GM19023 (cell line): ENCODE measurements at regions not wholly inside any gene's neighbourhood (a gene's known extent, or its start where the extent isn't known, plus 50 kb on each side); places are given as distances from the start of the nearest gene placed in this dataset.

Experiments
- ATAC-seq: cut with Tn5 transposase; IDR thresholded peaks from one replicate; pipeline ENCODE4 v1.9.1; 2021; ENCODE audit warnings: mild to moderate bottlenecking, moderate library complexity; ENCODE audit not compliant: unreplicated experiment

DNA sequence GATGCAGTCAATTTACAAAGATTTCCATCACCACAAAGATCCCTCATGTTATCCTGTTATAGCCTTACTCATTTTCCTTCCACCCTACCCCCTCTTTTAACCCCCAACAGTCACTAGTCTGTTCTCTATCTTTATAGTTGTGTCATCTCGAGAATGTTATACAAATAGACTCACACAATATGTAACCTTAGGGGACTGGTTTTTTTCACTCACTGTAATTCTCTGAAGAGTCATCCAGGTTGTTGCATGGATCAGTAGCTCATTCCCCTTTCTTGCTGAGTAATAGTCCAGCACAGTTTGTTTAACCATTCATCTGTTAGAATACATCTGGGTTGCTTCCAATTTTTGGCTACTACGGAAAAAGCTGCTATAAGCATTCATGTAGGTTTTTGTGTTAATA, 121.1 kb upstream of the PDE1C start:
- no peak for ATAC-seq

DNA sequence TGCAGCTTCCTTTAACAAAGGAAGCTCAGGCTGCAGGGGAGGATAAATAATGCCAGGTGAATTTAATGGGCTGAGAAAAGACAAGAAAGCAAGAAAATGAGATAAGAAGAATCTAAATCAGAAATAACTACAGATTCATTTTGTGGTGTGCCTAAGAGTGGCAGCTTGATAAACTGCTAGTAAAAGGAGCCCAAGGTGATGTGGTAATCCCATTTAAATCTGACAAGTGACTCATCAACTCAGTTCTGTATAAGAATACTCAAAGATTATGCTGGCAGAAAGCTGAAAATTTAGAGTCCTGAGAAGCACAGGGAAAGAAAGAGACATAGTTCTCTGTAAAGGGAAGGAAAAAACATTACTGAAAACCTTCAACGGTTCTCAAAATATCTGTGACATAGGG, 109.4 kb upstream of the PDE1C start:
- ATAC-seq: no peak

DNA sequence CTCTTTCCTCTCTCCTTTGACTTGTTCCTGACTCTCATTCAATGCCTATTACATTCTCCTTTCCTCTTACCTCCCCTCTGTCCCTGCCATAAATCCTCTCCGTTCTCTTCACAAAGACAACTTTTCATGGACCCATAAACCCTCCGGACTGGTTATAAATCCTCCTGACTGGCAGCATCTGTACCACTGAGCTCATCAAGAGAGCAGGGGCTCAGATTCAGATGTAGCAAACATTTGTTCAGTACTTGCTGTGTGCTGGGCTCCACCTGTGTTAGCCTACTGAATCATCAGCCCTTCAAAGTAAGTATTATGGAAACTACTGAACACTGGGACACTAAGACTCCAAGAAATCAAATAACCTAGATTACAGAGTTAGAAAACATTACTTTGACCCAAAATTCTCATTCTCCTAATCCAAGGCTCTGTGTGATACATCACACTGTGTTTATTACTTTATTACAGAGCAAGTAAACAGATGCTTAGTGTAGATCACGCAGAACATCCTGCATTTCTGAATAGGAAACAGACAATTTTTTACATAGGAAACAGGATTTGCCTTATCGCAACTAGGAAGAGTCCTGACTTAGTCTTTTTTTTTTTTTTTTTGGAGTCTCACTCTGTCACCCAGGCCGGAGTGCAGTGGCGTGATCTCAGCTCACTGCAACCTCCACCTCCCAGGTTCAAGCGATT, 108.6 kb upstream of the PDE1C start:
- ATAC-seq: no peak

DNA sequence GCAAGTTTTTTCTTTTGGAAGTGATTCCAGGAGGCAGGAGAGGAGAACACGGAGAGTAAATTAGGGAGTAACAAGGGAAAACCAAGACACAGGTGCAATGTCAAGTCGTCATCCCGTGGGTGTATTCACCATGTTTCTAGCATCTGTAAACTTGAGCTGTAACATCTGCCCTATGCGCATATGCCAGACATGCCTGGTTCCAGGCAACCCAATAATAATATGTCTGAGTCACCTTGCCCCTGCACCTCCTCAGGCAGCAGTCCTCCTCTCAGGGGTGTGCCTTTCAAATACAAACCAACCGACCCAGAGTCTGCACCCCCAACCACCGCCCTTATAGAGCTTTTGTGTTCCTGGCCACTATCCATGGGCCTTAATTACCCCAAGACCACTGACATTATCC, 107.0 kb upstream of the PDE1C start:
- ATAC-seq: no peak

DNA sequence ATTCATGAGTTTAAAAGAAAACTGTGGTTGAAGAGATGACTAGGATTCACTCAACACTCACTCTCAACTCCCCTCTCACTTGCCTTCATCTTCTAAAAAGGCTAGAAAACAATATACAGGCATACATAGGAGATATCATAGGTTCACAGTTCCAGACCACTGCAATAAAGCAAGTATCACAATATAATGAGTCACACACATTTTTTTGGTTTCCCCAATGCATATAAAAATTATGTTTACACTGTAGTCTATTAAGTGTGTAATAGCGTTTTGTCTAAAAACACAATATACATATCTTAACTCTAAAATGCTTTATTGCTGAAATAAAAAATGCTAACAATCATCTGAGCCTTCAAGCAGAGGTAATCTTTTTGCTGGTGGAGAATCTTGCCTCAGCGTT, 104.9 kb upstream of the PDE1C start:
- ATAC-seq: no peak

DNA sequence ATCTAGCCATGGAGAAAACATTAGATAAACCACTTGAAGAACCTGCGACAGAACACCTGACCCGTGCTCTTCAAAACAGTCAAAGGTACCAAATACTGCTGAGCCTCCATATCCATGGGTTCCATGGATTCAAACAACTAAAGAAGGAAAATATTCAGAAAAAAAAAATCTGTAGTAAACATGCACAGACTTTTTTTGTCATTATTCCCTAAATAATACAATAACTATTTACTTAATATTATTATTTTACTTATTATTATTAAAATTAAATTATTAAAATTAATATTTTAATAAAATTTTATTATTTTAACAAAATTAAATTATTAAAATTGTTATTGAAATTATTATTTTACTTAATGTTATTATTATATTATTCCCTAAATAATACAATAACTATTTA, 101.0 kb upstream of the PDE1C start:
- ATAC-seq: no peak

DNA sequence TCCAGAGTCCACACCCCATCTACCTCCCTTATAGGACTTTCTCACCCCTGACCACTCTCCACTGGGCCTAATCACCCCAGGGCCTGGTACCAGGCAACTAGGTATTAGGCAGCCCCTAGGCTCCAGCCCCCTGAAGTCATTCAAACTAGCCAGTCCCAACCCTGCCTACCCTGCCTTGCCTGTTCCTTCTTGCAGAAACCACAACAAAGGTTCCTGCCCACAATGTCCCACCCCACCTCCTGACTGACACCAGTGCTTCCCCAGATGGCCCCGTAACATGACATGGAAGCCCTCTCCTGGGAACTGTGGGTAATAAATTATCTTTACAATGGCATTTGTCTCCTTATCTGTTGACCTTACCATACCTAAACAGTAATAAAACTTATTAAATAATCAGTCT, 100.6 kb upstream of the PDE1C start:
- no peak for ATAC-seq

DNA sequence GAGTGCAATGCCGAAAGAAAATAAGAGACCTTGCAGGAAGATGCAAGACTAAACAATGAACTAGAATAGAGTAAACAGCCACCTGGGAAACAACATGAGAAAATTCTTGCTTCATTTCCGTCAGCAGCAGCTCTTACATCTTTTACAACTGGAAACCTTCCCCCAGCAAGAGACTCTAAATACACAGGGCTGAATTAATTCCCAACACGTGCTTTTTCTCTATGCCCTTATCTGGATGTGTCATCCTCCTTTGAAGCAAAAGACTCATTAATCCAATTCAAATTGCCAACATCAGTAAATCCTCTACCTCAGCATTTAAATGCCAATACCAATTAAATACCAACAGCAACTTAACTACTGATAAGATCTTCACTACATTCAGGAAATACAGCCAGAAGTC, 99.0 kb upstream of the PDE1C start:
- no peak for ATAC-seq

DNA sequence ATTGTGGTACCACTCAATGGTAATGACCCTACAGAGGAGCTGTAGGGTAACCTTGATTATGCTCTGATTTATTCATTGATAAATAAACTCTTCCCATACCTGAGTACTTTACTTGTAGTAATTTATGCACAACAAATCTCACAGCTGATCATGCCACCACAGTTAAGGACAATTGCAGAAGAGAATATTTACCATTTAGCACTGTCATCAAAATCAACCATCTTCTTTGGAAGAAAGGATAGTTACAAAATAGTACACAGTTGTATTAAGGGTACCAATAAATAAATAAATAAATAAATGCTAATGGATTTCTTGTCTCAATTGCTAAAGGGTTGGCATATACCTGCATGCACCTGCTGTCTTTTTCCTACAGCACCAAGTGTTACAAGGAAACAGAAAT, 97.6 kb upstream of the PDE1C start:
- no peak for ATAC-seq

DNA sequence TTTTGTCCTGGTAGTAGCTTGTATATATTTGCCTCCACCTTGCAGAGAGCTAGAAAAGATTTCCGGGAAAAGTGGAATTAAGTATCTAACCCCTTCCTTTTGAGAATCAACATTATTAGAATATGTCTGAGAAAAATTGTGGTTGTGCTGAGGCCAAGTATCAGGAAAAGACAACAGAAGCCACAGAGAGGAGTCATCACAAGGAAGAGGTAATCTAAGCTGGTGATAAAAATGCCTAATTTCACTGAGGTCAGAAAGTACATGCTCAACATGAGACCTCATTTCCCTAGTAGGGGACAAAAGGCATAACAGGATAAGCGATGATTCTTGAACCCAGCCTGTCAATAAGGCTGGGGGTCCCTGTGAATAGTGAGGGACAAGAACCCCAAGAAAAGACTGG, 97.0 kb upstream of the PDE1C start:
- no peak for ATAC-seq

DNA sequence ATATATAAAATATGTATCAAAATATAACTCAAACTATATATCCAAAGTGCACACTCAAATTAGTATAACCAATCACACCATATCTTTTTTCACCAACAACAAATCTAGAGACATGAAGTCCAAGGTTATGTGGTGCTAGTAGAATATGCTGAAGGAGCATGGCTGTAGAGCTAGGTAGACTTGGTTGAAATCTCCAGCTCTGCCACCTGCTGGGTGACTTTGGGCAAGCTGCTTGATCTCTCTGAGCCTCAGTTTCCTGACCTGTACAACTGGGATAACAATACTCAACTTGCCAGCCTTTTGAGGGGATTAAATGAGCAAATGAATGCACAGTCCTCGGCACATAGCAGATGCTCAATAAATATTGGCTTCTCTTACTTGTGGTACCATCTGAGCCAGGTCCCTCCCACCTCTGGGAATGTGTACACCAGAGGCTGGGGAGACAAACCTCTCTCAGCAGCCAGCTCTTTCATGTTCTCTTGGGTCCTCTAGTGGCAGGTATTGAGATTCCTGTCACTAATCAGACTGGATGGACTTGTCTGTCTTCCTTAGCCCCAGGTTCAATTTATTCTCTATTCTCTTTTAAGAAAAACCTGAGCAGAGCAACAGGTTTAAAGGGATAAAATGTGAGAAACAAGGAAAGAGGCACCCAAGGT, 94.3 kb upstream of the PDE1C start:
- ATAC-seq: no peak

DNA sequence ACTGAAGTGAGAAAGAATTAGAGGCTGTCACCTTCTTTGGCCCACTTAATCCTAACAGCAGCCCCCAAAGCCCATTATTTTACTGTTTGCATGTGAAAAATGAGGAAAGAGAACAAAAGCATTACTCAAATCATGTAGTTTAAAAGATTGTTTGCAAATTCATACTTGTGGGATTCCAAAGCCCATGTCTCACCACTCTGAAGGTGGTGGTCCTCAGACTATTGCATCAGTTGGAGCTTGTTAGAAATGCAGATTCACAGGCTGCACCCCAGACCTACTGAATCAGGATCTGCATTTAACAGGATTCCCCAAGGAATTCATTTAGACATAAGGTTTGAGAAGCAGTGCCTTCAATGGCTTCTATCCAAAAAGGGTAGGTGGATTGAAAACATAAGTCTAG, 93.7 kb upstream of the PDE1C start:
- no peak for ATAC-seq

DNA sequence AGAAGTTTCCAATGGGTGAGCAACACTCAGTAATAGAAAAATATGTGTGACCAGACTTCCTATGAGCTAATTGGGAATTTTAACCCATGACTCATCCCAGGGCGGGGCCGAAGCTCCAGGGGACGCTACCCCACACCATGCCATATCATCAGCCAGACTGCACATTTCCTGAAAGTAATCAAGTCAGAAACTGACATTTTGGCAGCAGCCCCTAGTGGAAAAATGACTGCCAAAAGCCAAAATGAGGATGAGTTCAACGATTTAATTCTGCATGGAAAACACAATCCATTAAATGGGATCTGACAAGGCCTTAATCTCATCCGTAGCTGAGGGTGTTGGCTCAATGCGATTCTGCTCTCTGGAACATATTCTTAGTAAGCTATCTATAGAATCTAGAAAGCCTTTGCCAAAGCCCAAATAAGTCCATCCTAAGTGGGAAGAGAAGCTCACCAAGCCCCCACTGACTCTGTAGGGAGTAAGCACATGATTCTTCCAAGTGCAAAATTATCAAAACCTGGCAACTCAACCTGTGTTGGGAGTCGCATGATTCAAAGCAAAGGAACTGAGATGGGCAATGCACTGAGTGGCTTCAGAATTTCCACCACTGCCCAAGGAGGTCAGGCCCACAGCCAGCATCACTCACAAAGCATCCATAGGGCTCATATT, 93.1 kb upstream of the PDE1C start:
- ATAC-seq: no peak

DNA sequence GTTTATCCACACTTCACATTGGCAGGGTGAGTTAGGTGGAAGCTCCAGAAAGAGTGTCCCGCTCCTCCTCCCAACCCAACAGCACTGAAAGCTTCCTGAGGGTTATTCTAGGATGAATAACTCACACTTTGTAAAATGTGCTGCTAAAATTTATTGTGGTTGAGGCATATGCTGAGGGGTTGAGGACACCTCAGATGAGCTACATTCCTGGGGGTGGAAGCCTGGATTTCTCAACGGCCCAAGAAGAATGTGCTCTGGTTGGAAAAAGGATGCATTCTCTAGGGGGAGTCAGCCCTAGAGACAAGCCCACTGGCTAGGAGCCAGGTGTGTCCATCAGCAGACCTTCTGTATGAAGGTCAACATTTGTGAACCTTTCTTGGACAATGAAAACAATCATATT, 91.5 kb upstream of the PDE1C start:
- no peak for ATAC-seq

DNA sequence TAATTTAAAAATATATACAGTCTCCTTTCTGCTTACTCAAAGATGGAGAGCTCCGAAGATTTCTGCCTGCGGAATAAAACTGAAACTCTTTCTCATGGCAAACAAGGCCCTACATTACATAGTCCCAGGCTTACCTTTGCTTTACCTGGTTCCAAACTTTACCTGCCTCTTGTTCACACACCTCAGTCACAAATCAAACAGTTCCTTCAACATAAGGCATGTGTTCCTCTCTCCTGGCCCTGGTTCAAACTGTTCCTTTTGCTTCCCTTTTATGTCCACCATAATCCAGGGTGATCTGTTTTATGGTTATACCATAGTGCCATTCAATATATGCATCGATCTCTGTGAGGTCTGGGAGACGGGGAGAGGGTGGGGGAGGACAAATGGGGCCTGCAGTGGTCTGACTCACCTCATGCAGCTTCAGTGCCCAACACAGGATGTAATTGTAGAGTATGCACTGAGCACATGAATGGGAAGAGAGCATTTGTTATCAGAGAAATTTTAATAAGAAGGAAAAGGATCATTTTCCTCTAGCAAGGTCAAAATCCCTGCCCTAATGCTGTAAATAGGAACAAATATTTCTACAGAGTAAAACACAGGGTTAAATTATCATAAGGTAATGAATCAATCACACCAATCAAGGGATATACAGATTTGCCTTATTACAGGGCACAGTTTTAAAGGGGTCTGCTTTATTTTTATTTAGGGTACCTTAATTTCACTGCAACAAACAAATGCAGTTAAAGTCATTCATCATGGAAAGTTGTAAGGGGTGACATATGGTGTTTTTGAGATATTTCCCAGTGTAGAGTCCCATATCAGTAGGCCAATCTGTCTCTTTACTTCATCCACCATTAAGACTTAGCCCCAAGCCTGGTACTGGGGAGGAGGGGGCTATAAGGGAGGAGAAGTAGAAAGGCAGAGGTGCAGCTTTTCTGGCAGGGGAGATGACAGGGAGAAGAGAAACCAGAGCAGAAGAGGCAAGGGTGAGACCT, 88.8 kb upstream of the PDE1C start:
- no peak for ATAC-seq

DNA sequence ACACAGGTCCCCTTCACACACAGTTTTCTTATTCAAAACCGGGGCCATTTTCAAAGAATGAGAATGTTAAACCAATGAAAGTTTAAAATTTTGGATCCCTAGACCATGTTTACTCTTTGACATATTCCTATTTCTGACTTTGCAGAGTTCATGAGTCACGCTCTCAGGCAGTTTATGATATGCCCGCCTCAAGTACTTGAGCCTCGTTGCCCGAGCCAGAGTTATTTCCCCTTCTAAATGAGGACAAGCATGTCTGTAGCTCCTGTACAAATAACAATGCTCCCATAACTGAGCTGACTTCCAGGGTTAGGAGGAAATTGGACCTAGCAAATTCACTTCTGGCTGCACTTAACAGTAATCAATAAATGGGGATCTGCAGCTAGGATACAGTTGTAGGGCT, 87.9 kb upstream of the PDE1C start:
- no peak for ATAC-seq

DNA sequence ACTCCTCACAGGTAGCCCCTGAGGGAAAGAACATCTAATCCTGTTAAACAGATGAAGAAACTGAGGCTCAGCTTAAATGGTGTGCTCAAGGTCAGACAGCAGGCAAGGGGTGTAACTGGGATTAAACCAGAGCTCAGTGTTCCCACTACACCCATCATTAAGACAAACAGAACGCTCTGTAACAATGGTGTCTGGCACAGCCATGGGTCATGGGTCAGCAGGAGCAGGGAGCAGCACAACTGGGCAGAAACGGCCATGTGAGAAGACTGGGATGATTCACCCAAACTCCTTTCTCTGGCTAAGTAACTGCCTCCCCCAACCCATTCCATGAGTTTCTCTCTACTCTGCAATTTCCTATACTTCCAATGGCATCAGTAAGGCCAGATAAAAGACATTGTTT, 85.5 kb upstream of the PDE1C start:
- ATAC-seq: no peak

DNA sequence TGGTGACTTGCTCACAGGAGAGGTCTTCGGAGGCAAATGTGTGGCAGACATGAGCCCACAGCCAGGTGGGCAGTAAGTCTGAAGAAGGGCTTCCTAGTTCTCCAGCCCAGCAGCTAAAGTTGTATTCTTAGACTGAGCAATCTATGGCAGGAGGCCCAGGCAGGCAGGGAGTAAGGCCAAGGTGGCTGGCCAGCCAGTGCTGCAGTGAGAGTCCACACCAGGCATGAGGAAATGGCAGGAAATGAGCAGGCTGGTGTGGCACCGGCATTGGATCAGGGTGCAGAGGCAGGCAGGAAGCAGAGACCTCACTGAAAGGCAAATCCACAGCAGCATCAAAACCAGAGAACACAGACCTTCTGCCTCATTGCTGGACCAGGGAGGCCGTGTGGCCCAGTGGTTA, 84.6 kb upstream of the PDE1C start:
- no peak for ATAC-seq

DNA sequence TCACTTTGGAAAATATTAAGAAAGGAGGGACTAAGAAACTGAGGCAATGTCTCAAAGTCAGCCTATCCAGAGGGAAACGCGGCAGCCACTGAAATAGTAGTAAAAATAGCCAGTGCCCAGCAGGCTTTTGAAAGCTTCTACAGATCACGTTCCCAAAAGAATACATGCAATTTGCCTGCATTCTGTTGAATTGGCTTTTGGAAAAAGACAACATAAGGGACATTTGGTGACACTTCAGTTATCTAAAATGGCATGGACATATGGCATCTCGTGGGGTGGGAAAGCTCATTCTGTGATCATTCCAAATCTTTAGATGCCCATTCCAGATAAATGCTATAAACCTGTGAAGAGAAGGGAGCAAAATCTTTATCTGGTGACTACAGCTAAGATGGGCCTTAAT, 82.8 kb upstream of the PDE1C start:
- ATAC-seq: no peak

DNA sequence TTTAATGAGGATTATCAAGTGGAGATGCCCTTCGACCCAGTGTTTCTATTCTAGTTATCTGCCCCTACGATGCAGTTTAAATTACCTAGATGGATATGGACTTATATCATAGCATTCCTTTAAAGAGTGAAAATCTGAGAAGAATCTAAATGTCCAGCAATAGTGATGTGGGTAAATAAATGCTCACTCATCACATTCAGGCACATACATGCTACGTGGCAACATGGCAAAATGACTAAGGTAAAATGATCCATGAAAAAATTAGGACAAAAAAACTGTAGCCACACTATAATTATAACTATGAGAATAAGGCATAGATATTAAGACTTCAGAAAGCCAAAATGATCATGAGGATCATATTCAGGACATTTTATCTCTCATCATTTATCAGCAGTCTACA, 82.4 kb upstream of the PDE1C start:
- no peak for ATAC-seq

DNA sequence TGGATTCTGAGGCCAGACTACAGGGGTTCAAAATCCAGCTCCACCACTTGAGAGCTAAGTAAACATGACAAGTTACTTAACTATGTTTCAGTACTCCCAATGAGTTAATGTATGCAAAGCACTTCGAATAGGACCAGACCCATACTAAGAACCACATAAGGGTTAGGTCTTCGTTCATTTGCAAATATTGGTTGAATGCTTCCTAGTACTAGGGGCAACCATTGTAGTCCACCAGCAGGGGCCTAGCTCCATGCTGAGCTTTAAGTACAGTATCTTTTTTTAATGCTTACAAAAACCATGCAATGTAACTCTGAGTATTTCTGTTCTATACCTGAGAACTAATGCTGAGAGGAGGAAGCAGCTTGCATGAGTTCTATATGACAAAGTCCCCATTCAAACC, 80.4 kb upstream of the PDE1C start:
- ATAC-seq: no peak
